GM18517 (cell line): ENCODE measurements at regions not wholly inside any gene's neighbourhood (a gene's known extent, or its start where the extent isn't known, plus 50 kb on each side); places are given as distances from the start of the nearest gene placed in this dataset.
A peak's percentile ranks its signal among the peaks of the same experiment; 100 is the strongest.

Experiments used
- ATAC-seq: cut with Tn5 transposase; IDR thresholded peaks from one replicate; pipeline ENCODE4 v1.9.1; 2021; ENCODE audit warnings: mild to moderate bottlenecking, moderate library complexity; ENCODE audit not compliant: unreplicated experiment

DNA sequence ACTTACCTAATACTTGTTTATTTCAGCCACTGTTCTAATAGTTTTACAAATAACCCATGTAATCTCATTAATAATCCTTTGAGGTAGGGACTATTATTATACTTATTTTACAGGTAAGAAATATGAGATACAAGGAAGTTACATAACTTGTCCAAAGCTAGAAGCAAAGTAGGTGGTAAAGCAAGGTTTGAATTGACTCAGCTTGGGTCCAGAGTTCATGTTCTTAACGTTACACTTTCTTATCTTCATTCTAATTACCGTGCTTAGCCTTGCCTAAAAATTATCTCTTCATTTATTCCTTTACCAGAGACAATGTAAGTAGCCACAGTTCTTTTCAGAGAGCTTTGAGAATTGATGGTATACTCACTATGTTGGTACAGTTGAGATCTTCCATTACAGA lies 743.6 kb downstream of the KCNJ3 start:
- ATAC-seq, result no peak

GRCh38 chr2:155431004-155431507 lies 732.6 kb downstream of the KCNJ3 start:
- no peak for ATAC-seq

GRCh38 chr2:155427470-155427869 lies 729.0 kb downstream of the KCNJ3 start:
- no peak for ATAC-seq

DNA sequence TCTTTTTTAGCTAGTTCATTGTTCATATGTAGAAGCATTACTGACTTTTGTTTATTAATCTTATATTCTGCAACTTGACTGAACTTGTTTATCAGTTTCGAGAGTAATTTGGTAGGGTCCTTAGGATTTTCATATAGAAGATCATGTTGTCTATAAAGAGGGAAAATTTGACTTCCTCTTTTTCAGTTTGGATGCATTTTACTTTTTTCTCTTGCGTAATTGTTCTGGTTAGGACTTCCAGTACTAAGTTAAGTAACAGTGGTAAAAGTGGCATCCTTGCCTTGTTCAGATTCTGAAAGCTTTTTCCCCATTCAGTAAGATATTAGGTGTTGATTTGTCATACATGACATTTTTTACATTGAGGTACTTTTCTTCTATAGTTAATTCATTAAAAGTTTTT lies 726.0 kb downstream of the KCNJ3 start:
- ATAC-seq, result no peak

DNA sequence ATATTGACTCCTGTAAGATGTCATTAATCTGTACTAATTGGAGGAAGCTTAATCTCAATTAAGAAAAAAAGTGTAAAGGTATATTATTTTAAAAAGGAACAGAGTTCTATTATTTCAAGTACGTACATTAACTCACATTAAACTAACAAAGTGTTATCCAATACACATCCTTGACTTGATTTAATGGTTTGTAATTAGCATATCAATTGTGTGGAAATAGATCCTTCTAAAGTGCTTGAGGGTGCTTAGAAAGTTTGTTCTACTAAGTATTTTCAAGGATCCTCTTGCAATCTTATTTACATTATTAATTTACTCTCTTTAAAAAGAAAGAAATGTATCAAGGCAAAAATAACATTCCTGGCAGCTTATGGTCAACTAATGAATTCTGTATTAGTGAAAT lies 720.3 kb downstream of the KCNJ3 start:
- ATAC-seq, result no peak

GRCh38 chr2:155412598-155412997 lies 714.1 kb downstream of the KCNJ3 start:
- ATAC-seq, result peak; percentile 98

DNA sequence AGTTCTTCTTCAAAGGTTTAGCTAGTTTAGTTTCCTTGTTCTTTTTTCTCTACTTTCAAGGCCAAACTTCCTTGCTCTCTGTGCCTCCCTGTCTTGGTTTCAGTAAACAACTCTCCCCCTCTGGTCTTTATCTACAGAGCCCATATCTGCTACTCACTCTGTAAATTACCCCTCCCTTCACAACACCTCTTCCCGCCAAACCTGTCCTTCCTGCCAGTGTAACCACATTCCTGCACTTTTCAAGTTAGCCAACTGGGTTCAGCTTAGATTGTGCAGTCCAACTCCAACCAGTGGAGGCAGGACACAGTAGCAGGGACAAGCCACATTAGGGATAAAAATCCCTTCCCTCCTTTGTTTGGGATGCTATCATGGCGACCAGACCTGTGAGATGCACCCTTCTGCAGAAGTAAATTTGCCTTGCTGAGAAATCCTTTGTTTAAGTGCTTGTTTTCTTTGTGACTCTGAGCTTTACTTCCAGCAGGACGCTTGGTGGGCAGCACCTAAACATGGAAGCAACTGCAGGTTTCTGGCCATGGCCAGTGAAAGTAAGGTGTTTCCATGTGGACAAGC lies 706.0 kb downstream of the KCNJ3 start:
- no peak for ATAC-seq

- ATAC-seq, result no peak
Measured at GRCh38 chr2:155393406-155393805, 694.9 kb downstream of the KCNJ3 start.

- no peak for ATAC-seq
Measured at GRCh38 chr2:155391613-155392130, 693.2 kb downstream of the KCNJ3 start.

DNA sequence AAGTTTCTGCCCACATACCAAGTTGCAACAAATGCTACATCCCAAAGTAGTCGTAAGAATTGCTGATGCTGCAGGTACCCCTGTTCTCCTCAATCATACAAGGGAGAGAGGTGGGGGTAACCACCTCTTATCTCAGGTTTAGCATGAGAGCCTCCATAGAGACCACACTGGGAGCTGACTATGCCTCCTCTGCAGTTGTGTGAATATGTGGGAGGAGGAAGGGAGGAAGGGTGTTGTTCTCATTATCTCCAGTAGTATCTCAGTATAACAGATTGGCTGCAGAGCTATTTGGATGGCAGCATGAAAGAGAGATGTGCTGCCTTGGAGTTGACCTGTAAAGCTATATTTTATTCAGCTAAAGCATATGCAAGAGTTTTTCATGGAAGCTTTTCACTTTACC lies 690.7 kb downstream of the KCNJ3 start:
- ATAC-seq, result no peak

DNA sequence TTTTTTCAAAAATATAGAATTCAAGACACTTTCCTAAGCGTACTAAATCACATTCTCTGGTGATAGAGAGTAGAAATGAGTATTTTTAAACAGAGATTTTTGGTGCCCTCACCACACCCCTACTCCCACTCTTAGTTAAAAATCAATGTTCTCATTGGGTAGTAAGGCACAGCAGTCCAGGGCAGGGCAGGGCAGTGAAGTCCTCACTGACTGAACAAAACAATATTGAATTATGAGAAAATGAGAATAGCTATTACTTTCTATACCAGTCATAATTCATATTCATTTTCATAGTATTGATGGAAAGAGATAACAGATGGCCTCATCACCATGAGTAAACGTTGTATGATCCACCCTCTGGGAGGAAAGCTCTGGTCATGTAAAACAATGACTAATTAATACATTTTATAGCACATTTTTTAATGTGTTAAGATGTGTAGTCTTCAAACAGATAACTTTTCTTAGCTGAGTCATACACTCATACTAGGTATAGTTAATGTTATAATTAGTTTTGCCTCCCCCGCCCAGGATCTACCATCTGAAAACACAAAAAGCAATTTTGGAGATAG lies 686.1 kb downstream of the KCNJ3 start:
- ATAC-seq, result no peak

- ATAC-seq, result no peak
Measured at GRCh38 chr2:155382776-155383175, 684.3 kb downstream of the KCNJ3 start.

GRCh38 chr2:155381436-155381835 lies 682.9 kb downstream of the KCNJ3 start:
- ATAC-seq, result no peak

DNA sequence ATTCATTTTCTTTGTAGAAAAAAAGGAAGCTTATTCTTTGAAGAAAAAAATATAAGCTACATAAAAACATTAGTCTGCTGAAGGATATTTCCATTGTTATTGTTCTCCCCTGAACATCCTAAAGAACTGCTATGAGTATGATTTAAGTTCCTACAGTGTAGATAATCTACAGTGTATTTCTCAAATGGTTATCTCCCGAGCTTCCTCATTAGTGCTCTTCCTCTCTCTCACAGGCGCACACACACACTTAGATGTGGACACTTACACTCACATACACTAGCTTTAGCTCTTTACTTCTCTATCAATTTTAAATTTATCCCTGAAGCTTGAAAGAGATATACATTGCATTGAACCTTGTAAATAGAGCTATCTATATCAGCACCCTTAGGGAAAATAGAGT lies 681.0 kb downstream of the KCNJ3 start:
- ATAC-seq, result no peak

DNA sequence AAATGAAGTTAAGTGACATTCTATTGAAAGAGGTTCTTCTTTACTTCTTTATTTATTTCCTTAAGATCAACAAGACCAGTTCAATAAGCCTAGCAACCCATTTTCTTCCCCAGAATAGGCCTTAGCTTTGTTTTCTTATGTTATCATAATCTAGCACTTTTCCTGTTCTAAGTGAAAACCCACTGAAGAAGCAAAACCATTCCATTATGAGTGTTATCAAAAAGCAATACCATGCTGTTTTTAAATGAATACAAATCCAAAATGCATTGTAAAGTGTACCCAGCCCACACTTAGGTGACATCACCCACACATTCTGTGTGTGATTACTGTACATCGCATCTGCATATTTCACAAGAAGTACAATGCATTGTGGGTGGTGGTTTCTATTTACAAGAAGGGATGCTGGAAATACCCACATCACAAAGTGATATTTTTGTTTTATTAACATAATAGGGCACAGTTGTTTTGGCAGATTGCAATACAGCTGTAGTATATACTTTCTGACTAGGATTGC lies 679.5 kb downstream of the KCNJ3 start:
- ATAC-seq, result no peak

GRCh38 chr2:155377266-155377680 lies 678.8 kb downstream of the KCNJ3 start:
- no peak for ATAC-seq

GRCh38 chr2:155372969-155373368 lies 674.5 kb downstream of the KCNJ3 start:
- ATAC-seq, result no peak

DNA sequence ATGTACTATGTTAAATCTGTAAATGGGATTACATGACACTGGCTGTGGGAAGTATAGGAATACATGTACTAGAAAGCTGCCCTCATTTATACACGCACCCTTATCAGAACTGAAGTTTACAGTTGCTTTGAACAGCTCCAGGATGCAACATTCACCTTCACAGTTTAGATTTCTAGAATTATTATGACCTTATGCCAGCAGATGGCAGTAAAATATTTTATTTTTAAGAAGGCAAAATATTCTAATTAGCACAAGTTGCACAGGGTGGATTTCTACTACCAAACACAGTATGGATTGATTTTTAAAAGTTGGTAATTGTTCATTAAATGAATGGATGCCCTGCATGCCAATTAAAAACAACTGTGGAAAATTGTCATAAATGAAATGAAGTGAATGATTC lies 670.4 kb downstream of the KCNJ3 start:
- ATAC-seq, result no peak

DNA sequence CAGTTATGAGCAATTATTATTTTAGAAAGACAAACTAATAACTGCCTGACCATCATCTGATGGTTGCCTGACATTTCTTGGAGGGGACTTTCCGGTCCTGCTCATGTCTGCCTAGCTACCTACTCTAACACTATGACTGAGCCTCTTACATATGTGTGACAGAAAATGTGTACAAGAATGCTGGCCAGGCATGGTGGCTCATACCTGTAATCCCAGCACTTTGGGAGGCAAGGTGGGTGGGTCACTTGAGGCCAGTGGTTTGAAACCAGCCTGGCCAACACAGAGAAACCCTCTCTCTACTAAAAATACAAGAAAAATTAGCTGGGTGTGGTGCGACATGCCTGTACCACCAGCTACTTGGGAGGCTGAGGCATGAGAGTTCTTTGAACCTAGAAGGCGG lies 666.3 kb downstream of the KCNJ3 start:
- no peak for ATAC-seq

DNA sequence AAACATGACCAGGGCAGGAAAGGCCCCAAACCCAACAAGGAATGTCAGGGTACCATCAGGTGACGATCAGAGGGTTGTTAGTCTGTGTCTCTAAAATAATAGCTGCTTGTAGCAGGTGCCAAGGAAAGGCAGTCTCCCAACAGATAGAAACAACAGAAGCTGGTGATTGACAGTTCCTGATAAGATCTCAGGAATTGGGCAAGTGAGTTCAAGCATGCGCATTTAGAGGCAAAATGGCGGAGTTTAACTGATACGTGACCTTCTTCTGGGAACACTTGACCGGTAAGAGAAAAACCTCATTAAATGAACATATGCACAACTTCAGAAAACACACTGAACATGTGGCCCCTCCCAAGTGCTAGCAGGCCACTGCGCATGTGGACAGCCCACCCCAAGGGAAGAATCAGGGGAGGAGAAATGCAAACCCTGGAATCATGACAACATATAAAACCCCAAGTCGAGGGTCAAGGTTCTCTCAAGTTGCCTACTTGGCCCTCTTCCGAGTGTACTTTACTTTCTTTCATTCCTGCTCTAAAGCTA lies 664.9 kb downstream of the KCNJ3 start:
- no peak for ATAC-seq

- no peak for ATAC-seq
Measured at GRCh38 chr2:155357172-155357571, 658.7 kb downstream of the KCNJ3 start.

DNA sequence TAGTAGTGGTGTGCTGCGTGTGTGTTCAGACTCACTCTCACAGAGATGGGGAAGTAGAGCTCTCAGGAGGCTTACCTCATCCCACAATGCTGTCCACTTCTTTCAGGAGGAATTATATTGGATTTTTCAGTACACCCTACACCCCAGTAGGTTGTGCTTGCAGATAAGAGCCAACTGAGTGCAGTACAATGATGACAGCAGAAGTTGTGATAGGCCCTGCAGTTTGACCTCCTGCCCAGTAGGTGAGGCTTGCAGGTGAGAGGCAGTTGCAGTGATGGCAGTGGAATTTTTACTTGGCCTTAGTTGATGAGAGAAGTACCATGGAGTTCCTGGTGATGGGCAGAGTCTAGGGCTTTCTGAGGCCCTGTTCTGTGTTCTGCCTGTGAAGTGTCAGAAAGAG lies 657.8 kb downstream of the KCNJ3 start:
- ATAC-seq, result no peak
